CD8-positive, alpha-beta memory T cell (primary cell): ENCODE measurements at regions not wholly inside any gene's neighbourhood (a gene's known extent, or its start where the extent isn't known, plus 50 kb on each side); places are given as distances from the start of the nearest gene placed in this dataset.

Experiments
- CTCF ChIA-PET: fragments of 350-600 bp; sonication (Branson Sonifier 250); formaldehyde crosslinking; loops from one replicate; lab custom pipeline; 2021; ENCODE audit warnings: antibody characterized with exemption; lab: Charles Lee
- POLR2A ChIA-PET: fragments of 350-600 bp; sonication (Branson Sonifier 250); formaldehyde crosslinking; loops from one replicate; lab custom pipeline; 2021; ENCODE audit warnings: antibody characterized with exemption; lab: Charles Lee
- DNase-seq, 5 donors: peaks; one replicate each; pipeline versions ENCODE4 v3.0.0 to v3.0.0-alpha.2; 2020 to 2022; ENCODE audit warnings: mixed read lengths in 1 of 5
- H3K27ac ChIP-seq: one replicate; pipeline ENCODE4 v1.7.0; 2013; ENCODE audit warnings: low read depth, mild to moderate bottlenecking, low read length, moderate library complexity
- H3K27me3 ChIP-seq: 2 replicates; pipeline ENCODE4 v1.7.0; 2013; ENCODE audit warnings: low read length, mild to moderate bottlenecking; ENCODE audit not compliant: insufficient read depth, poor library complexity, severe bottlenecking
- H3K36me3 ChIP-seq: 2 replicates; pipeline ENCODE4 v1.7.0; 2013; ENCODE audit warnings: mild to moderate bottlenecking, low read length, moderate library complexity; ENCODE audit not compliant: insufficient read depth
- H3K4me1 ChIP-seq: 2 replicates; pipeline ENCODE4 v1.7.0; 2013; ENCODE audit warnings: mild to moderate bottlenecking, low read length, moderate library complexity; ENCODE audit not compliant: insufficient read depth
- H3K4me3 ChIP-seq: 2 replicates; pipeline ENCODE4 v1.7.0; 2013; ENCODE audit warnings: mild to moderate bottlenecking, low read length
- H3K9me3 ChIP-seq: 2 replicates; pipeline ENCODE4 v1.7.0; 2013; ENCODE audit warnings: mild to moderate bottlenecking, low read length
- H3K27ac Mint-ChIP-seq, 8 donors: one replicate each; pipeline ENCODE4 v1.8.0; 2020 to 2021; ENCODE audit warnings: mixed read lengths in 8 of 8, mild to moderate bottlenecking in 6 of 8, inconsistent platforms in 3 of 8, moderate library complexity in 3 of 8
- H3K27me3 Mint-ChIP-seq, 2 donors: one replicate each; pipeline ENCODE4 v1.8.0; 2020 to 2021; ENCODE audit warnings: mixed read lengths in 2 of 2, mild to moderate bottlenecking in 1 of 2, moderate library complexity in 1 of 2
- H3K36me3 Mint-ChIP-seq, 3 donors: one replicate each; pipeline ENCODE4 v1.8.0; 2020 to 2021; ENCODE audit warnings: mixed read lengths in 3 of 3, inconsistent platforms in 1 of 3, mild to moderate bottlenecking in 1 of 3
- H3K4me1 Mint-ChIP-seq, 3 donors: one replicate each; pipeline ENCODE4 v1.8.0; 2020 to 2021; ENCODE audit warnings: mixed read lengths in 3 of 3, inconsistent platforms in 1 of 3, mild to moderate bottlenecking in 1 of 3
- H3K4me3 Mint-ChIP-seq, 7 donors: one replicate each; pipeline ENCODE4 v1.8.0; 2020 to 2021; ENCODE audit warnings: mixed read lengths in 7 of 7, mild to moderate bottlenecking in 6 of 7, moderate library complexity in 4 of 7, inconsistent platforms in 2 of 7
- H3K9me3 Mint-ChIP-seq, 5 donors: one replicate each; pipeline ENCODE4 v1.8.0; 2020 to 2022; ENCODE audit warnings: mixed read lengths in 5 of 5, mild to moderate bottlenecking in 3 of 5, moderate library complexity in 2 of 5, inconsistent platforms in 1 of 5

- ChIA-PET CTCF (no interaction called here), POLR2A (no interaction called here)
- no peaks in the 10 kb centered on the region for H3K36me3 ChIP-seq
- peaks cover 0 to 4% of the 10 kb centered on the region in 2 donors for H3K27me3 Mint-ChIP-seq
- H3K36me3 Mint-ChIP-seq = peaks cover 0 to 2% (median 0%) of the 10 kb centered on the region in 3 donors
- no peak overlapping the region for H3K4me3 Mint-ChIP-seq
- H3K4me1 Mint-ChIP-seq = no peaks in the 10 kb centered on the region
- H3K27ac ChIP-seq = no peak overlapping the region
- no peaks in the 10 kb centered on the region for H3K9me3 ChIP-seq
- no peaks in the 10 kb centered on the region for H3K4me1 ChIP-seq
- H3K9me3 Mint-ChIP-seq = no peaks in the 10 kb centered on the region
- no peak overlapping the region for H3K27ac Mint-ChIP-seq
- H3K4me3 ChIP-seq = no peak overlapping the region
- no peak for DNase-seq
- no peaks in the 10 kb centered on the region for H3K27me3 ChIP-seq
Observed at GRCh38 chrX:101160001-101160400, 59.6 kb upstream of the DRP2 start.

- no peaks in the 10 kb centered on the region for H3K4me1 Mint-ChIP-seq
- POLR2A ChIA-PET = no interaction called here
- Histone ChIP-seq H3K4me3 (no peak overlapping the region), H3K27me3 (no peaks in the 10 kb centered on the region), H3K9me3 (no peaks in the 10 kb centered on the region), H3K4me1 (no peaks in the 10 kb centered on the region), H3K27ac (no peak overlapping the region), H3K36me3 (no peaks in the 10 kb centered on the region)
- H3K9me3 Mint-ChIP-seq = no peaks in the 10 kb centered on the region
- no peaks in the 10 kb centered on the region for H3K36me3 Mint-ChIP-seq
- H3K4me3 Mint-ChIP-seq = no peak overlapping the region
- peaks cover 0 to 4% of the 10 kb centered on the region in 2 donors for H3K27me3 Mint-ChIP-seq
- no peak for DNase-seq
- H3K27ac Mint-ChIP-seq = peak overlapping the region in 1 of 8 donors; percentile 71
- CTCF ChIA-PET = no interaction called here
Observed at GRCh38 chrX:101163166-101163565, 56.4 kb upstream of the DRP2 start.

GRCh38 chrX:101164766-101165590 is 54.6 kb upstream of the DRP2 start:
- Mint-ChIP-seq H3K4me1 (no peaks in the 10 kb centered on the region), H3K27me3 (peaks cover 0 to under 1% of the 10 kb centered on the region in 2 donors), H3K4me3 (no peak overlapping the region), H3K36me3 (no peaks in the 10 kb centered on the region), H3K9me3 (no peaks in the 10 kb centered on the region), H3K27ac (no peak overlapping the region)
- no peak for DNase-seq
- Histone ChIP-seq H3K9me3 (no peaks in the 10 kb centered on the region), H3K4me1 (no peaks in the 10 kb centered on the region), H3K27me3 (no peaks in the 10 kb centered on the region), H3K4me3 (no peak overlapping the region), H3K27ac (no peak overlapping the region), H3K36me3 (no peaks in the 10 kb centered on the region)
- POLR2A ChIA-PET = no interaction called here
- CTCF ChIA-PET = no interaction called here
